Neural cell (in vitro differentiated cells): ENCODE measurements at regions not wholly inside any gene's neighbourhood (a gene's known extent, or its start where the extent isn't known, plus 50 kb on each side); places are given as distances from the start of the nearest gene placed in this dataset.

ENCODE experiments used
- H2AFZ ChIP-seq: fragments of 200-600, 300-800 bp; sonication (generic), shearing (Covaris generic); 2 replicates; pipeline ENCODE4 v1.6.0; 2014; ENCODE audit warnings: low read depth, mild to moderate bottlenecking, antibody characterized with exemption, low read length, moderate library complexity
- H3F3A ChIP-seq: fragments of 200-600 bp; shearing (Covaris generic); 2 replicates; pipeline ENCODE4 v1.6.1; 2016; ENCODE audit warnings: mild to moderate bottlenecking, moderate library complexity, mixed read lengths, antibody characterized with exemption, low read length; ENCODE audit not compliant: insufficient read depth, poor library complexity, severe bottlenecking
- H3K27ac ChIP-seq: fragments of 200-600, 300-800 bp; sonication (generic), shearing (Covaris generic); 2 replicates; pipeline ENCODE4 v1.5.1; 2014; ENCODE audit warnings: mild to moderate bottlenecking, low read length, moderate library complexity
- H3K27me3 ChIP-seq: fragments of 300-800, 200-600 bp; sonication (generic), shearing (Covaris generic); 2 replicates; pipeline ENCODE4 v1.6.0; 2014; ENCODE audit warnings: mild to moderate bottlenecking, low read depth, low read length, moderate library complexity; ENCODE audit not compliant: insufficient read depth
- H3K36me3 ChIP-seq: fragments of 300-800, 200-600 bp; sonication (generic), shearing (Covaris generic); 2 replicates; pipeline ENCODE4 v1.5.1; 2014; ENCODE audit warnings: mild to moderate bottlenecking, antibody characterized with exemption, low read length, moderate library complexity; ENCODE audit not compliant: insufficient read depth
- H3K4me2 ChIP-seq: fragments of 300-800, 200-600 bp; sonication (generic), shearing (Covaris generic); 2 replicates; pipeline ENCODE4 v1.6.0; 2014; ENCODE audit warnings: mild to moderate bottlenecking, low read length
- H3K4me3 ChIP-seq: fragments of 300-800, 200-600 bp; sonication (generic), shearing (Covaris generic); 2 replicates; pipeline ENCODE4 v1.5.1; 2014; ENCODE audit warnings: mild to moderate bottlenecking, low read length, moderate library complexity
- H3K79me2 ChIP-seq: fragments of 200-600 bp; shearing (Covaris generic); replicated peaks from 2 replicates; pipeline ENCODE4 v1.6.0; 2014; ENCODE audit warnings: mild to moderate bottlenecking, low read length, moderate library complexity; ENCODE audit not compliant: insufficient read depth
- H3K9ac ChIP-seq: fragments of 300-800, 200-600 bp; sonication (generic), shearing (Covaris generic); 2 replicates; pipeline ENCODE4 v1.6.1; 2016; ENCODE audit warnings: mild to moderate bottlenecking, low read length, mixed read lengths
- H3K9me2 ChIP-seq: fragments of 200-600 bp; shearing (Covaris generic); 2 replicates; pipeline ENCODE4 v1.6.1; 2016; ENCODE audit warnings: mild to moderate bottlenecking, low read length, mixed read lengths; ENCODE audit not compliant: insufficient read depth
- H3K9me3 ChIP-seq: fragments of 200-600, 300-800 bp; sonication (generic), shearing (Covaris generic); 2 replicates; pipeline ENCODE4 v1.6.1; 2016; ENCODE audit warnings: mild to moderate bottlenecking, mixed run types, low read length, moderate library complexity, mixed read lengths
- H4K20me1 ChIP-seq: fragments of 200-600 bp; shearing (Covaris generic); 2 replicates; pipeline ENCODE4 v1.6.1; 2016; ENCODE audit warnings: mild to moderate bottlenecking, mixed run types; ENCODE audit not compliant: insufficient read depth
- EP300 ChIP-seq: fragments of 450-650 bp; conservative IDR thresholded peaks from 2 replicates; pipeline ENCODE4 v1.6.1; 2014; ENCODE audit warnings: antibody characterized with exemption, mild to moderate bottlenecking, moderate library complexity; ENCODE audit not compliant: poor library complexity, severe bottlenecking
- EZH2 ChIP-seq: fragments of 200-600, 300-800 bp; shearing (Covaris generic), sonication (generic); IDR thresholded peaks from 2 replicates; pipeline ENCODE4 v1.6.1; 2014; ENCODE audit warnings: antibody characterized with exemption, low read length, borderline replicate concordance, mild to moderate bottlenecking; ENCODE audit not compliant: insufficient read depth, poor library complexity, severe bottlenecking
- MXI1 ChIP-seq: fragments of 450-650 bp; conservative IDR thresholded peaks from 2 replicates; pipeline ENCODE4 v1.6.1; 2014; ENCODE audit warnings: antibody characterized with exemption, mild to moderate bottlenecking; ENCODE audit not compliant: poor library complexity, severe bottlenecking
- POLR2AphosphoS5 ChIP-seq: IDR thresholded peaks from 2 replicates; pipeline ENCODE4 v1.6.1; 2012
- RAD21 ChIP-seq: fragments of 450-650 bp; conservative IDR thresholded peaks from 2 replicates; pipeline ENCODE4 v1.6.1; 2014; ENCODE audit warnings: antibody characterized with exemption, mild to moderate bottlenecking, moderate library complexity
- SMC3 ChIP-seq: fragments of 450-650 bp; conservative IDR thresholded peaks from 2 replicates; pipeline ENCODE4 v1.6.1; 2014; ENCODE audit warnings: antibody characterized with exemption, mild to moderate bottlenecking, moderate library complexity; ENCODE audit not compliant: poor library complexity
- TAF1 ChIP-seq: IDR thresholded peaks from 2 replicates; pipeline ENCODE4 v1.6.1; 2012; ENCODE audit warnings: low read depth
- TF ChIP-seq, protein P1 (sequence below): IDR thresholded peaks from 2 replicates; pipeline ENCODE4 v1.6.1; 2012; ENCODE audit warnings: borderline replicate concordance
- TF ChIP-seq, protein P2 (sequence below): fragments of 450-650 bp; IDR thresholded peaks from 2 replicates; pipeline ENCODE4 v1.5.1; 2014; ENCODE audit warnings: antibody characterized with exemption, mild to moderate bottlenecking, moderate library complexity; ENCODE audit not compliant: poor library complexity, severe bottlenecking

DNA sequence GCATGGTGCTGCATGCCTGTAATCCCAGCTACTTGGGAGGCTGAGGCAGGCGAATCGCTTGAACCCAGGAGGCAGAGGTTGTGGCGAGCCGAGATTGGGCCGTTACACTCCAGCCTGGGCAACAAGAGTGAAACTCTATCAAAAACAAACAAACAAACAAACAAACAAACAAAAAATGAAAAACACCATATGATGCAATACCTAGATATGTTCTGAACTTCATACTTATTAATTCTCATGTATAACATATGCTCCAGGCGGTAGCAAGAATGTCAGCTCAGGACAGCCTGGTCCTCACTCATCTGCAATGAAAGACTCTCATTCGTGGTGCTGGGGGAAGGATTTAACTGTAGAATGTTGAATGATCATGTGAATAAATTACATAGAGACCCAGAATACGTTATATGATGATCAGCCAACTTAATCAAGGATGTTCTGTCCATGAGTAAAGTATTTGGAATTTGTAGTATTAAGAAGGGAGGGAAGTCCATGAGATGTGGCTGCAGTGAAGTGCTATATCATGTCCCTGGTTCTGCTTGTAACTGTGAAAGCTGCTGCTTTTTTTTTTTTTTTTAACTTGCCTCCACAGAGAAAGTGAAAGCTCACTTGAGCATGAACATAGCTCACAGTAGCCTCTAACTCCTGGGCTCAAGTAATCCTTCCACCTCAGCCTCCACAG lies 206.8 kb downstream of the UQCRFS1 start:
- no peaks in the 10 kb centered on the region for H3K9me3 ChIP-seq
- H3K79me2 ChIP-seq: no peaks in the 10 kb centered on the region
- no peak overlapping the region for H3K9ac ChIP-seq
- no peak overlapping the region for H3K4me2 ChIP-seq
- H3K27ac ChIP-seq: no peak overlapping the region
- TF ChIP-seq RAD21 (no peak), POLR2AphosphoS5 (no peak), SMC3 (no peak), EP300 (no peak), TAF1 (no peak), MXI1 (no peak), EZH2 (no peak)
- TF ChIP-seq, protein P1, sequence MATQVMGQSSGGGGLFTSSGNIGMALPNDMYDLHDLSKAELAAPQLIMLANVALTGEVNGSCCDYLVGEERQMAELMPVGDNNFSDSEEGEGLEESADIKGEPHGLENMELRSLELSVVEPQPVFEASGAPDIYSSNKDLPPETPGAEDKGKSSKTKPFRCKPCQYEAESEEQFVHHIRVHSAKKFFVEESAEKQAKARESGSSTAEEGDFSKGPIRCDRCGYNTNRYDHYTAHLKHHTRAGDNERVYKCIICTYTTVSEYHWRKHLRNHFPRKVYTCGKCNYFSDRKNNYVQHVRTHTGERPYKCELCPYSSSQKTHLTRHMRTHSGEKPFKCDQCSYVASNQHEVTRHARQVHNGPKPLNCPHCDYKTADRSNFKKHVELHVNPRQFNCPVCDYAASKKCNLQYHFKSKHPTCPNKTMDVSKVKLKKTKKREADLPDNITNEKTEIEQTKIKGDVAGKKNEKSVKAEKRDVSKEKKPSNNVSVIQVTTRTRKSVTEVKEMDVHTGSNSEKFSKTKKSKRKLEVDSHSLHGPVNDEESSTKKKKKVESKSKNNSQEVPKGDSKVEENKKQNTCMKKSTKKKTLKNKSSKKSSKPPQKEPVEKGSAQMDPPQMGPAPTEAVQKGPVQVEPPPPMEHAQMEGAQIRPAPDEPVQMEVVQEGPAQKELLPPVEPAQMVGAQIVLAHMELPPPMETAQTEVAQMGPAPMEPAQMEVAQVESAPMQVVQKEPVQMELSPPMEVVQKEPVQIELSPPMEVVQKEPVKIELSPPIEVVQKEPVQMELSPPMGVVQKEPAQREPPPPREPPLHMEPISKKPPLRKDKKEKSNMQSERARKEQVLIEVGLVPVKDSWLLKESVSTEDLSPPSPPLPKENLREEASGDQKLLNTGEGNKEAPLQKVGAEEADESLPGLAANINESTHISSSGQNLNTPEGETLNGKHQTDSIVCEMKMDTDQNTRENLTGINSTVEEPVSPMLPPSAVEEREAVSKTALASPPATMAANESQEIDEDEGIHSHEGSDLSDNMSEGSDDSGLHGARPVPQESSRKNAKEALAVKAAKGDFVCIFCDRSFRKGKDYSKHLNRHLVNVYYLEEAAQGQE: no peak
- TF ChIP-seq, protein P2, sequence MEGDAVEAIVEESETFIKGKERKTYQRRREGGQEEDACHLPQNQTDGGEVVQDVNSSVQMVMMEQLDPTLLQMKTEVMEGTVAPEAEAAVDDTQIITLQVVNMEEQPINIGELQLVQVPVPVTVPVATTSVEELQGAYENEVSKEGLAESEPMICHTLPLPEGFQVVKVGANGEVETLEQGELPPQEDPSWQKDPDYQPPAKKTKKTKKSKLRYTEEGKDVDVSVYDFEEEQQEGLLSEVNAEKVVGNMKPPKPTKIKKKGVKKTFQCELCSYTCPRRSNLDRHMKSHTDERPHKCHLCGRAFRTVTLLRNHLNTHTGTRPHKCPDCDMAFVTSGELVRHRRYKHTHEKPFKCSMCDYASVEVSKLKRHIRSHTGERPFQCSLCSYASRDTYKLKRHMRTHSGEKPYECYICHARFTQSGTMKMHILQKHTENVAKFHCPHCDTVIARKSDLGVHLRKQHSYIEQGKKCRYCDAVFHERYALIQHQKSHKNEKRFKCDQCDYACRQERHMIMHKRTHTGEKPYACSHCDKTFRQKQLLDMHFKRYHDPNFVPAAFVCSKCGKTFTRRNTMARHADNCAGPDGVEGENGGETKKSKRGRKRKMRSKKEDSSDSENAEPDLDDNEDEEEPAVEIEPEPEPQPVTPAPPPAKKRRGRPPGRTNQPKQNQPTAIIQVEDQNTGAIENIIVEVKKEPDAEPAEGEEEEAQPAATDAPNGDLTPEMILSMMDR: no peak
- no peak overlapping the region for H2AFZ ChIP-seq
- no peaks in the 10 kb centered on the region for H4K20me1 ChIP-seq
- H3K9me2 ChIP-seq: no peaks in the 10 kb centered on the region
- no peak overlapping the region for H3K4me3 ChIP-seq
- H3K36me3 ChIP-seq: no peaks in the 10 kb centered on the region
- no peaks in the 10 kb centered on the region for H3F3A ChIP-seq
- no peaks in the 10 kb centered on the region for H3K27me3 ChIP-seq

DNA sequence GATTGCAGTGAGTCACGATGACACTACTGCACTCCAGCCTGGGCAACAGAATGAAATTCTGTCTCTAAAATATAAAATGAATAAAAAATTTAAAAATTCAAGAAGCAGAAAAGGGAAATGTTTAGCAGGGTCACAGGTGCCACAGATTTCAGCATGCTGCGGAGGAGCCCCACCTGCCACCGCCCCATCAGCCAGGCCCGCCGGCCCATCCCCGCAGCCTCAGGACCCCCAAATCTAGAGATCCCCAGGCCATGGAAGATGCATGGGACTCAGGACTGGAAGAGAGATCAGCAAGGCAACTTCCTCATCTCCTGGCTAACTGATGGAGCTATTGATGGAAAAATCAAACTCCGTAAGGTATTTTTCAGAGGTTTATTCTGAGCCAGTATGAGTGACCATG lies 208.2 kb downstream of the UQCRFS1 start:
- Histone ChIP-seq H3K36me3 (no peaks in the 10 kb centered on the region), H3K4me3 (no peak overlapping the region), H2AFZ (no peak overlapping the region), H3K9ac (no peak overlapping the region), H3K4me2 (no peak overlapping the region), H3K9me2 (no peaks in the 10 kb centered on the region), H3K79me2 (no peaks in the 10 kb centered on the region), H3K27me3 (no peaks in the 10 kb centered on the region), H4K20me1 (no peaks in the 10 kb centered on the region), H3K9me3 (no peaks in the 10 kb centered on the region), H3F3A (no peaks in the 10 kb centered on the region), H3K27ac (no peak overlapping the region)
- TF ChIP-seq, protein P1: no peak
